T-helper 9 cell (primary cell): ENCODE measurements at regions not wholly inside any gene's neighbourhood (a gene's known extent, or its start where the extent isn't known, plus 50 kb on each side); places are given as distances from the start of the nearest gene placed in this dataset.

Source experiments
- DNase-seq: peaks from one replicate; pipeline ENCODE4 v3.0.0-alpha.2; 2020

GRCh38 chr3:182527745-182528144, 265.6 kb upstream of the ATP11B start:
- no peak for DNase-seq

DNA sequence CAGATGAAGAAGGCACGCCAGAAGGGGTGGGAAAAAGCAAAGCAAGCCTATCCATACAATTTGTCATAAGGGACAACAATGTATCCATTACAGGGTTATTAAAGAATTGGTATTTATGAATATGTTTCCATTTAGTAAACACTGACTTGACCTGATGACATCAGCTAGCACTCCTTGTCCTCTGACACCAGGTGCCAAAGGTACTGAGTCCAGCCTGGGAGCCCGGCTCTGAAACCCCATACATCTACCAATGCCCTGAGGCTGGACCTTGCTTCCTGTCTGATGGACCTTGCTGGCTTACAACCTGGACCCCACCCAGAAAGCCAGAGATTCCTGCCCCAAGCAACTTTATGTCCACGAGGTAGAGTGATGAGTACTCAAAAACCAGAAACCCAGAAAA, 263.0 kb upstream of the ATP11B start:
- DNase-seq, result no peak

DNA sequence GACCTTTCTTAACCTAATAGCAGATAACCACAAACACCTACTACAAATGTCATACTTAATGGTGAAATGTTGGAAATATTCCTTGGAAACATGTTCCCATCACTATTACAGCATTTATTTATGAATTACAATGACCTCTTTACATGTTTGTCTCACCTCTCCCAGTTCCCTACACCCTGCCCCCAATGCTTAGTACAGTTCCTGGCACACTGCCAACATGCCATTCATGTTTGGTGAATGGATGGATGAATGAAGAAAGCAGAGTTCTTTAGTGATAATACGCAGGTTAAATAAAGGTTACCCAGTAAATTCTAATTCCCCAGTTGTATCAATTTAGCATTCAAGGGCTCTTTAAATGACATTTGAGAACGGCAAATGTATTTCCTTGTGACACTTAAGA, 259.9 kb upstream of the ATP11B start:
- no peak for DNase-seq

- DNase-seq, result no peak
Measured at GRCh38 chr3:182544542-182544941, 248.8 kb upstream of the ATP11B start.

DNA sequence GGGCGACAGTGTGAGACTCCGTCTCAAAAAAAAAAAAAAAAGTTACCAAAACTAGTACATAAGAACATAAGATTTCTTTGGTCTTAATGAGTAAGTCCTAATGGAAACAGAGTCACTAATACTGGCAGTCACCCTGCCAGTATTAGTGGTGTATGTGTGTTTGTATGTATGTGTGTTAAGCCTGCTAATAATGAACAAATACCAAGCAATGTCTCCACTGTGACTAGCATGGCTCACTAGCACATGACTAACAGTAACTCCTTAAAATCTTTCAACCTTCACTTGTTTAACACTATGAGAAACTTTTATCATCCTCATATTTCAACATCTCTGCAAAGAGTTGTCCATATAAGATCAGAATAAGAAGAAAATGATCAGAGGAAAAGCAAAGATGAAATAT, 231.0 kb upstream of the ATP11B start:
- DNase-seq, result no peak

GRCh38 chr3:182565916-182566796, 227.1 kb upstream of the ATP11B start:
- no peak for DNase-seq

DNA sequence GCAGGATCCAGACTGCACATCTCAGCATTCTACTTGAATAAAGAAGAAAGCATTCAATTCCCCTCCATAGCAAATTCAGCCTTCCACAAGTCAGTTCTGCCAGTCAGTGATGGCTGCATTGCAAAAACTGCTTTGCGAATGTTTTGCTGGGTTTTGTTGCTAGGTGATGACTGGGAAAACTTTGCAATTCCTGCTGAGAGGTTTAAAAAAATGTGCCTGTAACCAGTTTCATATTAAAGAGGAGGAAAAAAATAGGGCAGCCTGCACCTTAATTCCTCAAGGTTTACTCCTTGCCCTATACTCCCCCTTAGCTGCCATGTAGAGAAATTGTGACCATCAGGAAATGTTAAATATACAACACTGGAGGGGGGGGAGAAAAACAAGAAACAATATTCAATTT, 225.6 kb upstream of the ATP11B start:
- no peak for DNase-seq

DNA sequence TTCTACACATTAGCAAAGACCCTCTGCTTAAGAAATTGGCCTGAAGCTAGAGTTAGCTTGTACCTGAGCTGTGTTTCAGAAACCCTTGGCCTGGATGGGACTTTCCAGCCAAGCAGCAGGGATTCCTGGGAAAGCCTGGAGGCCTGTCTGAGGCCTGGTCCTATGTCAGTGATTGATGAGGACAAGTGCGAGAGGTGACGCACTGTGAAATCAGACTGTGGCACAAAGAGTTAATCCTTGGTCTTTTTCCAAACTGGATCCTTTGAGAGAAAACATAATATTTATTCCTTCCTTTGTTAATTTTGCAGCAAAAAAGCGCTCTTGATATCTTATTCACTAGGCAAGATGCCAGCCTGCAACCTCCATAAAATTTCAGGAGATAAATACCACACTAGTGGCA, 225.0 kb upstream of the ATP11B start:
- DNase-seq, result no peak

- no peak for DNase-seq
Measured at GRCh38 chr3:182568876-182569275, 224.4 kb upstream of the ATP11B start.

GRCh38 chr3:182570946-182571594, 222.2 kb upstream of the ATP11B start:
- no peak for DNase-seq

GRCh38 chr3:182575941-182576340, 217.4 kb upstream of the ATP11B start:
- DNase-seq, result no peak

- no peak for DNase-seq
Measured at GRCh38 chr3:182583545-182583944, 209.8 kb upstream of the ATP11B start.

DNA sequence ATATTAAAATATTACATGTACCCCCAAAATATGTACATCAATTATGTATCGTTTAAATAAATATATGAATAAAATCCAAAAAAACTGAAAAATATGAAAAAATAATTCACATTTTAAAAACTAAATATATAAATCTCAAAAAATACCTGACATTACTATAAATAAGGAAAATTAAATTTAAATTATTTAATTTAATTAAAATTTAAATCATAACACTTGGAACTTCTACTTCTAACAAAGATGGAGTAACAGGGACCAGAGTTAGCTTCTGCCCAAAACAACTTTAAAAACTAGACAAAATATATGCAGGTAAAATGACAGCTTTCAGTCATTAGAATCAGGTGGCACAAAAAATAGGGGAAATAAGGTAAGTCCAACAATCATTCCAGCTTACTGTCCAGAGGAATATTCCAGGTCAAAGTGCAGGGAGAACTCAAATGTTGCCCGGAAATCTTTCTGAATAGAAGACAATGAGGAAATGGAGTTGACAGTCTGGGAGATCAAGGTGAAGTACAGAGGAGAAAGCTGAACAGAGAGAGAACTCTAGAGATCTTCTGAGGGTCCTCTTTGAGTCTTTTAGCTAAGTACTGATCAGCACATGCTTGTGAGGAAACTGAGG, 207.7 kb upstream of the ATP11B start:
- no peak for DNase-seq

- DNase-seq, result no peak
Measured at GRCh38 chr3:182592747-182593146, 200.6 kb upstream of the ATP11B start.

DNA sequence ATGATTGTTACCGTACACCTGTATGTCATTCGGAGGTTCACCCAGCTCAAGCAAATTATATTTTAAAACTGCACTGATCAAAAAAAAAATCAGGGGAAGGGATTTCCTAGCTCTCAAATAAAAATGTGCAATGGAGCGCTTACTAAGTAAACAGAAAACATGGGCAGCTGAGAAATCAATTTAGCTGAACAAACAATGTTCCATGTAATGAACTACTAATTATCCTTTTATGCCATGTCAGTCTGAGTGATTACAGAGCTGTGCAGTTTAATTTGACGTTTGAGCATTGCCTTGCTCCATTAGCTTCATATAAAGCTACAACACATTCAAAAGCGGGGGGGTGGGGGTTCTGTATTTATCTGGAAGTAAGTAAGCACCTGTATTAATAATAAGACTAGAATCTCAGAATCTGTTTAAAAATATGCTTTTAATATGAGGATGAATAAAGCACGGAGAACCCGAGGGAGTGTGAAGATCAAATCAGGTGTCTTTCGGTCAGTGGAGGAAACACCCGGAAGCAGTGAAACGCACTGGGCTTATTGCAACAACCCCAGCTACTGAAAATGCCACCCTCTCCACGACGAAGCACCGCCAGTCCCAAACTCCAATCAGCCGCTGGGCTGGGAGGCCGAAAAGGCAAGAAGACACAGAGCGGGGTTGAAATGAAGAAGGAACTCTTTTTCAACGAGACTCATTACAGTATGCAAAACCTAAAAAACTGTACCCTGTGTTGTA, 196.5 kb upstream of the ATP11B start:
- DNase-seq, result no peak

GRCh38 chr3:182597621-182598041, 195.7 kb upstream of the ATP11B start:
- no peak for DNase-seq

DNA sequence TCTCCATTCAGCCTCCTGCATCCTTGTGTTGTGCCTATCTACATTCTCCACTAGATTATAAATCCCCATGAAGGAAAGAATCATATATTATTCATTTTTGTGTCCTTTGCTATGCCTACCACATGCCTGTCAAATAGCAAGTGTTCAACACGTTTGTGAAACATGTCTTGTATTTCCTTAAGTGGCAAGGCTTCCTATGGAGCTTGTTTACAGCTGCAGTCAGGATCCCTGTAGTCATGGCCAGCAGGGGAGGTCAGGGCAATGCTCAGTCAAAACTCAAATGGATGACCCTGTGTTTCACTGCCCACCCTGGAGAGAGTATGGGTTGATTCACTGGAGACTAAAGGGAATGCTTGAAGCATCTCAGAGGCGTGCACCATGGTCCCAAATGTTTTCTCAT, 191.7 kb upstream of the ATP11B start:
- no peak for DNase-seq

GRCh38 chr3:182603501-182603900, 189.8 kb upstream of the ATP11B start:
- no peak for DNase-seq

GRCh38 chr3:182605882-182606611, 187.3 kb upstream of the ATP11B start:
- no peak for DNase-seq

- DNase-seq, result no peak
Measured at GRCh38 chr3:182606905-182607504, 186.3 kb upstream of the ATP11B start.

- DNase-seq, result no peak
Measured at GRCh38 chr3:182608832-182609231, 184.5 kb upstream of the ATP11B start.

GRCh38 chr3:182609575-182610156, 183.6 kb upstream of the ATP11B start:
- DNase-seq, result no peak
